HL-60 (cell line): ENCODE measurements at regions not wholly inside any gene's neighbourhood (a gene's known extent, or its start where the extent isn't known, plus 50 kb on each side); places are given as distances from the start of the nearest gene placed in this dataset.

Experiments used
- DNase-seq, 2 experiments: peaks; one replicate each; pipeline ENCODE4 v3.0.0-alpha.2; 2010 to 2020; ENCODE audit warnings: low read depth in 1 of 2, low spot score in 1 of 2
- H3K27ac ChIP-seq: fragments of 250-450 bp; sonication (Bioruptor Pico); replicated peaks from 2 replicates; pipeline ENCODE4 v1.5.1; 2020; ENCODE audit warnings: mild to moderate bottlenecking, moderate library complexity
- H3K27me3 ChIP-seq: fragments of 250-450 bp; sonication (Bioruptor Pico); 2 replicates; pipeline ENCODE4 v1.5.1; 2021; ENCODE audit warnings: mild to moderate bottlenecking, moderate library complexity; ENCODE audit not compliant: insufficient read depth, poor library complexity, severe bottlenecking
- H3K4me3 ChIP-seq: replicated peaks from 2 replicates; pipeline ENCODE4 v1.5.1; 2011; ENCODE audit warnings: mild to moderate bottlenecking, control low read depth, low read length; ENCODE audit not compliant: insufficient read depth
- CTCF ChIP-seq: IDR thresholded peaks from one replicate; pipeline ENCODE4 v1.5.1; 2011; ENCODE audit warnings: low read length, control low read depth, inconsistent platforms; ENCODE audit not compliant: insufficient read depth
- GABPA ChIP-seq: IDR thresholded peaks from 2 replicates; pipeline ENCODE4 v1.6.1; 2012; ENCODE audit warnings: low read depth
- POLR2AphosphoS5 ChIP-seq: IDR thresholded peaks from 2 replicates; pipeline ENCODE4 v1.6.1; 2012; ENCODE audit warnings: low read depth
- REST ChIP-seq: IDR thresholded peaks from 2 replicates; pipeline ENCODE4 v1.6.1; 2012; ENCODE audit warnings: low read depth; ENCODE audit not compliant: insufficient replicate concordance
- SPI1 ChIP-seq: IDR thresholded peaks from 2 replicates; pipeline ENCODE4 v1.6.1; 2012; ENCODE audit warnings: low read depth, mild to moderate bottlenecking, borderline replicate concordance

- TF ChIP-seq CTCF = no peak
- TF ChIP-seq GABPA = no peak
- TF ChIP-seq REST = no peak
- TF ChIP-seq SPI1 = no peak
- TF ChIP-seq POLR2AphosphoS5 = no peak
- no peak for DNase-seq
- no peak overlapping the region for H3K4me3 ChIP-seq
- H3K27me3 ChIP-seq = no peaks in the 10 kb centered on the region
- H3K27ac ChIP-seq = no peak overlapping the region
Measured at GRCh38 chr12:59168647-59169046, 248.3 kb upstream of the LRIG3 start.

- TF ChIP-seq SPI1 = no peak
- no peak for TF ChIP-seq POLR2AphosphoS5
- no peak for TF ChIP-seq GABPA
- TF ChIP-seq REST = no peak
- TF ChIP-seq CTCF = no peak
- no peak for DNase-seq
- H3K27me3 ChIP-seq = no peaks in the 10 kb centered on the region
- H3K27ac ChIP-seq = no peak overlapping the region
- H3K4me3 ChIP-seq = no peak overlapping the region
Measured at GRCh38 chr12:59166457-59166856, 246.2 kb upstream of the LRIG3 start.

GRCh38 chr12:59164991-59165718, 244.9 kb upstream of the LRIG3 start:
- TF ChIP-seq GABPA = no peak
- no peak for TF ChIP-seq SPI1
- TF ChIP-seq POLR2AphosphoS5 = no peak
- TF ChIP-seq CTCF = no peak
- no peak for TF ChIP-seq REST

More at GRCh38 chr12:59164991-59165718, 244.9 kb upstream of the LRIG3 start:
- Histone ChIP-seq H3K4me3 (no peak overlapping the region), H3K27ac (no peak overlapping the region), H3K27me3 (no peaks in the 10 kb centered on the region)
- no peak for DNase-seq
